Middle frontal gyrus (tissue), 1 donor: ENCODE measurements at regions not wholly inside any gene's neighbourhood (a gene's known extent, or its start where the extent isn't known, plus 50 kb on each side); places are given as distances from the start of the nearest gene placed in this dataset.

Experiments used
- DNase-seq: peaks from one replicate; pipeline ENCODE4 v3.0.0-alpha.2; 2015; ENCODE audit warnings: low spot score; ENCODE audit errors: extremely low spot score

DNA sequence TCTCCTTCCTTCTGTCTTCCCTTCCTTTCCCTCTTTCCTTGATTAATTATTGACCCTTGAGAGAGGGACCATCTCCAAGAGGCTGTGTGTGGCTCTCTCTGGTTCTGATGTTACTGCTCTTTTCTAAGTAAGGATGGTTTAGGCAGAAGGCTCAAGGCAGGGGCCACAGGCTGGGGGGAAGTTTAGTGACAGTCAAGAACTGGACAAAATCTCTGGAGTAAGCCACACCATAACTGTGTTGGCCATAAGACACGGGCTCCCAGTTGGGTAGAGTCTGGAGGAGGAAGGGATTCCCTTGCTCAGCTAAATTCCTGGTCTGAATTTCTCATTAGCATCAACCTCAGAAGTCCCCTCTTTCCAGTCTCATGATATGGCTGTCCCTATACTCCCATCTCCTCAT lies 74.7 kb downstream of the BUD13 start:
- no peak for DNase-seq

DNA sequence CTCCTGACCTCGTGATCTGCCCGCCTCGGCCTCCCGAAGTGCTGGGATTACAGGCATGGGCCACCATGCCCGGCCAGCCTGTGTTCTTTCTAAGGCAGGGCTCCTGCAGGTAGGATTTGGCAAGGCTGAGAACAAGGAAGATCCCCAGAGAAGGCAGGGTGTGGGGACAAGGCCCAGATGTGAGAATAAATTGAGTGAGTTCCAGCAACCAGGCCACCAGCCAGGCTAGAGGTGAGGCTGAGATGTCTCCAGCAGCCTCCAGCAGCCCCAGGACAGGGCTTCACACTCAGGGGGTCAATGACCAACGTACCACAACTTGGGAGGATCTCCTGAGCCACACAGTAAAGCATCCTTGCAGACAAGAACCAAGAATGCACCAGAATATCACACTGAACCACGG lies 75.1 kb downstream of the BUD13 start:
- DNase-seq: no peak

DNA sequence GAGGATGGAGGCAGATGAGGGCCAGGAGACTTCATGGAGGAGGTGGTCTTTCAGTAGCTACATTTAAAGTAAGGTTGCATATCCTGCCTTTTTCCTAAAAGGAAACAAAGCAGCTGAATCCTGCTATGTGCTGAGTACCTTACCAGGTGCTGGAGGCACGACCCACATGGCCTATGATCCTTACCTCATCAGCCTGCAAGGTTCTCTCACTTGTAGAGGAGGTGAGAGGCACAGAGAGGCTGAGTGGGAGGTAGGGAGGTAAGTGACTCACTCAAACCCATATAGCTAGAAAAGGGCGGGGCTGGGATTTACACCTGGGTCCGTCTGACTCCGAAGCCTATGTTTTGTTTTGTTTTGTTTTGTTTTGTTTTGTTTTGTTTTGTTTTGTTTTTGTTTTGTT lies 75.8 kb downstream of the BUD13 start:
- DNase-seq: no peak

DNA sequence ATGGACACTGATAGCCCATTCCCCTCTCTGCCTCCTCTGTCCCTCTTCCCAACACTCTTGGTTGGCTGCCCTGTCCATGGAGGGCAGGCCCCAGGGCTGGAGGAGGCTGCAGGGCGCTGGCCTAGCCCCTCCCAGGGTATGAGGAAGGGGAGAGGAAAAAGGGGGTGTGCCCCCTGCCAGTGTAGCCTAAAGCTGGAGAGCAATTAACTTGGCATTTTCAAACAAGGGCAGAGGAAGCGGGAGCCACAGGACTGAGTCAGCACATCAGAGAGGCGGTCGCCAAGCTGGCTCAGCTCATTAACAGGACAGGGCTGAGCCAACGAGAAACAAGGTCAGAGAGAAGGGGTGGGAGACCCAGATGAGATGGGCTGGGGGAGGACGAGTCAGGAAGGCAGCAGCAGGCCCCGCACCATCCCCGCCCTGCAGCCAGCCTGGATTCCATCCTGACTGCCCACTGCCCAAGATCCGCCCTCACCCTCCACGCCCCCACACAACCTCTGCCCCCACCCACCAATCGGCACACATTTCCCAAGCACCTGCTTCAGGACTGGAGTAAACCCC lies 76.3 kb downstream of the BUD13 start:
- no peak for DNase-seq

DNA sequence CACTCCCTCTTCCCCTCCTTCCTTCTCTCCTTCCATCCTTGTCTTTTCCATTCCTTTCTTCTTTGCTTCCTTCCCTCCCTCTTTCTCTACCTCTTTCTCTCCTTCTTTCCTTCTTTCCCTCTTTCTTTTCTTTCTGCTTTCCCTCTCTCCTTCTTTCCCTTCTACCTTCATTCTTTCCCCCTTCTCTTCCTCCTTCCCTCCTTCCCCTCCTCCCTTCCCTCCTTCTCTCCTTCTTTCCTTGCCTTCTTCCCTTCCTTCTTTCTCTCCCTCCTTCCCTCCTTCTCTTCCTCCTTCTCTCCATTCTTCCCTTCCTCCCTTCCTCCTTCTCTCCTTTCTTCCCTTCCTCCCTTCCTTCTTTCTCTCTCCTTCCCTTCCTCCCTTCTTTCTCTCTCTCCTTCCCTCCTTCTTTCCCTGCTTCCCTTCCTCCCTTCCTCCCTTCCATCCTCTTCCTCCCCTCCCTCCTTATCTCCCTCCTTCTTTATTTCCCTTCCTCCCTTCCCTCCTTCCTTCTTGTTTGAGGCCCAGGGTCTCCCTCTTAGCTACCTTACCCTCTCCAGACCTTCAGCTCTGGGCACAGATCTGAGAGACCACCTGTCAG lies 77.0 kb downstream of the BUD13 start:
- no peak for DNase-seq

DNA sequence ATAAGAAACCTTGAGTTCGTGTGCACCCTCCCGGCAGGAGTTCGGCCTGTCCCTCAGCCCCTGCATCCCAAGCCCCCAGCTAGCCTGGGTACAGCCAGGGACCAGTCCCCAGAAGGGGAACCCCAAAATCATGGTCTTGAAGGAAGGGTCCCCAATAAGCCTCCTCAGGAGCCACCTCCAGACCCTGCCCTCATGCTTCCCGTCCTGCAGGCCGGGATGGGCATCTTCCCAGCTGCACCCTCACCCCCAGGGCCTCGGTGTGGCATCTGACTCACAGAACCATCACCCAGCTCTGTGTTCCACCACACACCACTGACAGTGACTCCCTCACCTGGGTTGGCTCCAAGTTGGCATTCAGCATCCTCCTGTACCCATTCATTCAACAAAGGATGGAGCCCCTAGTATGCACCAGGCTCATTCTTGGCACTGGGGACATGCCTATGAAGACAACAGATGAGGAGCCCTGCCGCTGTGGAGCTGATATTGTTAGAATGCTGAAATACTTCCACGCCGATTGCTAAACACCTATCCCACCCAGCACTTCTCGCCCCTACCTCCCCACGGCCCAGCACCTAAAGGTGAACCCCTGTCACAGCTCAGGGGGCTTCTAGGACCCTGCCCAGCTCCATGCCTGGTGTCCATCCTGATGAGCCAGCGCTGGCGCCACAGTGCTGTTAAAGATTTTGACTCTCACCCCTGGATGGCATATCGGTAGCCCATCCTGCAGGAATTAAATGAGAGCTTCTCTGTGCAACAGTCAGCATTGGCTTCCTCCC lies 77.8 kb downstream of the BUD13 start:
- DNase-seq: no peak

DNA sequence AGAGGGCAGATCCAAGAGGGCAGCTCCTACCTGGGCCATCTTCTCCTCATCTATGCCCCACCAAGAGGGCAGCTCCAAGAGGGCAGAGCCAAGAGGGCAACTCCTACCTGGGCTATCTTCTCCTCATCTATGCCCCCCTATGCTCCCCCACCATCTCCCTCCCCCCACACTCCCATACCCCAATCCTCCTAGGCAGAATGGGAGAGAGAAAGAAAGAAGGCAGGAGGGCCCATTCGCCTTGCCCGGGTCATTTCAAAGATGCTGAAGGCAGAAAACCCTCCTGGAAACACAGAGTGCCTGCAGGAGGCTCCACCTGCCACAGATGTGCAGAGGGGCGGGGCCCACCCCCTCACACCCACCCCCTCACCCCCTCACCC lies 78.5 kb downstream of the BUD13 start:
- DNase-seq: no peak

DNA sequence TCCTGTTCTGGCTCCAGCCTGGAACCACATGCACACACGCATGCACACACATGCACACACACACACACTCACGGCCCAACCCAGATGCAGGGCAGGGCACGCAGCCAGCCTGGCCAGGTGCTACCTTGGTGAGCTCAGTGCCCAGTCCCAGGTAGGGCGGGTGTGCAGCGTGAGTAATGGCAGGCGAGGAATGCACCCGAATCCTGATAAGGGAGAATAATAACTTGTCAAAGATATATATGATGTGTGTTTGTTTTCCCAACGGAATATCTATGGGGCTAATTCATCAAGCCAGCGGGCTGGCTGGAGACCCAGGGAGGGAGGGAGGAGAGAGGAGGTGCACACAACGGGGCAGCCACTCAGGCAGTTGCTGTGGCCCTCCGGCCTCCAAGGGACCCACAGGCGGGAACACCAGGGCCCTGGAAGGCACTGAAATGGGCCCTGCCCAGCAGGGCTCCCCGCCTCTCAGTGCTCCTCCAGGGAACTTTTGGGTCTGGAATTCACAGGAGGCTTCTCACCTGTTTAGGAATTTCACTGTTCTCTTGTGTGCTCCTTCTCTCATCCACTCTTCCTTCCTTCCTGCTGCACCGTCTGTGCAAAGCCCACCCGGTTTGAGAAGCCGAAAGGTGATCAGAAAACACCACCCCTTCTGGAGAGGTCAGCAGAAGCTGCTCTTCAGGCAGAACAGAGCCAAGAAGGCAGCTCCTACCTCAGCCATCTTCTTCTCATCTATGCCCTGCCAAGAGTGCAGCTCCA lies 79.0 kb downstream of the BUD13 start:
- DNase-seq: no peak

DNA sequence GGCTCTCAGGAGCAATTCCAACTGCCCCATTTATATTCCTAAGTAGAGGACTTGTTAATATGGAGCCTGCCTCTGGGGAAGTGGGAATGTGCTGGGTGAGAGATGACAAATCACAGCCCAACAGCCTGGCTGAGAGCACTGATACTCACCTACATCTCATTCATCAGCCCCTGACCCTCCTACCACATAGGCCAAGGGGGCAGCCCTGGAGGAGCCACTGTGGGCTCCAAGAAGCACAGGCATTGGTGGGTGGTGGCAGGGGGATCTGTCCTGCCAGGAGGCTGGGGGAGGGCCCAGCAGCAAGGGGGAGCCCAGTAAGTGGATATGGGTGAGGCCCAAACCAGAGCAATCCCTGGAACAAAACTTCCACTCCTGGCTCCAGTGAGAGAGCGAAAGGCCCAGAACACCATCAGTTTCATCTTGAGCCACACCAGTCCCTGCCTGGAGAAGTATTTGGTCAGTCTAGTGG lies 79.7 kb downstream of the BUD13 start:
- DNase-seq: no peak

DNA sequence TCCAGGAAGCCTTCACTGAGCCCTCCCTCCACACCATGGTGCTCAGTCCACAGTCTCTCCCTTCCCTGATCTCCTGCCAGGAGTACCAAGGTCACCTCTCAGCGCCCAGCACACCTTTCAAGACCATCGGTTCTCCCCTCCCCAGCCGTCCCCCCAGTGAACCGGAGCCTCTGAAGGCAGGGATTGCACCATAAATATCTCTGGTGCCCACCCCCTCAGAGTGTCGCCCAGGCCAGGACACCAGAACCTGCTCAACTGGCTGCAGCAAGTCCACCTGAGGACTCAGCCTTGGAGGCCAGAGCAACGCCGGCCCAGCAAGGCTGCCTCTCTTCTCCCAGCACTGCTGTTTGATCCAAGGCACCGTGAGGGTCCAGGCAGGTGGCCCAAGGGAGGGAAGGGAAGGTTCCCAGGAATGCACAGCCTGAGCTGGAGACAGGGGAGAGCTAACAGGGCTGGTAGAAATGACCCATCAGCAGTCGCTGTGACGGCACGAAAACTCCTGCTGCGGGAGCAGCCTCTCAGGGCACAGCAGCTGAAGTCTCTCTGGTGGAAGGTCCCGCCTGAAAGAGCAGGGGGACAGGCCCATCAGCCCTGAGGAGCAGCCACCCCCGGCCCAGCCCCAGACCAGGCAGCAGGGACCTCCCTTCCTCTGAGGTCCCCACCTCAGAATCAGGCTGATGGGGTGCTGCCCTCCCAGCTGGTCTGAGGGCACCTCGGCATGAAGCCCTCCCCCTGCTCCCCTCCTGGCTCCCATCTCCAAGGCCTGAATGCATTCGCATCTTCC lies 80.3 kb downstream of the BUD13 start:
- DNase-seq: no peak

DNA sequence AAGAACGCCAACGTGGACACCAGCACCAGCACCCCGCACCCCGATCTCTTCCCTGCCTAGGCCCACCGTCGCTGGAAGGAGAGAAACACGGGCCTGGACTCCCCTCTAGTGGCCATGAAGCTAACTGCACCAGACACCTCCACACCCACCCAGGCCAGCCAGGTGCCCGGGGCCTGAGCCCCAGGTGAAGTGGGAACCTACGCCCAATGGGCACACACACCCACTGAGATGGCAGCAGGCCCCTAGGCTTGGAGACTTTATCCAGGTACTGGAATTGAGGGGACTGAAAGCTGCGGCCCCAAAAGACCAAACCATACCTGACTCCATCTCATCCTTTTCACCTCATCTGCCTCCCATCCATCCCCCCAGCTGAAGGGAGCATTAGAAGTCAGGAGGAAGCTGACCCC lies 81.0 kb downstream of the BUD13 start:
- DNase-seq: no peak

DNA sequence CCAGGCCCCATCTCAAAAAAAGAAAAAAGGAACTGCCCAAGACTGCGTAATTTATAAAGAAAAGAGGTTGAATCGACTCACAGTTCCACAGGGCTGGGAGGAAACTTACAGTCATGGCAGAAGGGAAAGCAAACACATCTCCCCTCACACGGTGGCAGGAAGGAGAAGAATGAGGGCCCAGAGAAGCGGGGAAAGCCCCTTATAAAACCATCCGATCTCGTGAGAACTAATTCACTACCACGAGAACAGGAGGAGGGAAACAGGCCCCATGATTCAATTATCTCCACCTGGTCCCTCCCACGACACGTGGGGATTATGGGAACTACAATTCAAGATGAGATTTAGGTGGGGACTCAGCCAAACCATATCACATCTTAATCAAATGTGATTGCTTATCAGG lies 82.2 kb downstream of the BUD13 start:
- no peak for DNase-seq

DNA sequence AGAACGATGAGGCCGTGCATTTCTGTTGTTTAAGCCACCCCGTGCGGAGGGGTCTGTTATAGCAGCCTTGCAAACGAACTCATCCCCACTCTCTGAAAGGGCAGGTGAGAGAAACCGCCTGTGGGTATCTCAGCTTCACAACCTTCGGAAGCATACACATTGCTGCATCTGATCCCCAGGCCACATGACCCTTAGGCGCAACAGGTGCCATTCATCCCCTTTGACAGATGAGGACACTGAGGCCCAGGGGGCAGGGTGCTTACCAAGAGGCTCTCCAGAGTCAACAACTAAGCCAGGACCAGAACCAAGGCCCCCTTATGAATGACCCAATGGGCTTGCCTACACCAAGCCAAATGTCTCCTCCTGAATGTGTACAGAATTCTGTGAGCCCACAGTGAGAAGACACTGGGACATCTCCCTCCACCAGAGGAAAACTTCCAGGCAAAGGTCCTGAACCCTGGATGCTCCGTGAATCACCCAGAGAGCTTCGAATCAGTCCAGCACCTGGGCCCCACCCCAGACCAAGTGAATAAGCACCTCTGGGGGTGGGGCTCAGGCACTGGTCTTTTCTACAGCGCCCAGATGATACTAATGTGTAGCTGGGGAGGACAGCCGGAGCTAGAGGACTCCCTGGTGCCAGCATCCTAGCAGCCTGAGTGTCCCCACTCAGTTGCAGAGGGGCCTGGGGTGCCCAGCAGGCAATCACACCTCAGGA lies 83.2 kb downstream of the BUD13 start:
- DNase-seq: no peak

DNA sequence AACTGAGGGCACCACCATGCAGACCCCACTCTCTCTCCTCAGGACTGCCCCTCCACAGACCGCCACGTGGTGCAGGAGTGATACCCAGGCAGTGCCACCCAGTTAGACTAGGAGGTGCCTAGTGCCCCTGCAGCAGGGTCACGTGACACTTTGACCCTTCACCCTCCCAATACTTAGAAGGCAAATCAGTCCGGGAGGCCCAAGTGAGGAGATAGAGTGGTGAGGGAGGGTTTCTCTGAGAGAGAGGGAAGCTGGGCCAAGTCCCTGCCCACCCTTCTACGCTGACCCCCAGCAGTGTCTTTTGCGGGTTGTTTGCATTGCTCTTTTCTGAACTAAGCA lies 84.6 kb downstream of the BUD13 start:
- DNase-seq: no peak

DNA sequence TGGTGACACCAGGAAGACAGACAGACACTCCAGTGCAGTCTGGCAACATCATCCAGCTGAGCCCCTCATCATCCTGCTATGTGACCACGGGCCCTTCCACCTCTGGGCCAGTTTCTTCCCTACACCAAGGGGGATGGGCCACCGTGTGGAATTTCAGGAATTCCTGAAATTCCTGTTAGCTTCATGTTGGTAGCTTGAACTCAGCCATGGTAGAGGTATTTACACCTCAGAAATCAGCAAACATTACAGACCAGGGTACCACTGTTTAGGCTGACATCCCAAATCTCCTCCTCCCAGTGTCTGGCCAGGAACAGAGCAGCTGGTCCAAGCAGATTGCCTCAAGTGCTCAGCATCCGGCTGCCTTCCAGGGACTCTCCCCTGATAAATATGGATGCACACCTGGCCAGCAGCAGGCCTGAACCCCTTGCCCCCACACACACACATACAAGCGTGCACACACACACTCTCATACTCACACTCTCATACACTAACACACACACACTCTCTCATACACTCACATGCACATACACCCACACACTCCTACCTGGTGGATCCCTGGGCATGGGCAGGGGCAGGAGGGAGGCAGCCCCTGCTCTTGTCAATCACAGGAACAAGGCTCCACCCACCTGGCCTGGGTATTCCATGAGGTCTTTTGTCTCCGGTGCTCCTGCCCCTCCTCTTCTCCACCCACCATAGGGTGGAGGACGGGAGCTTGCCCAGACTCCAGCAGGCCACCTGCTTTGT lies 85.2 kb downstream of the BUD13 start:
- DNase-seq: no peak

DNA sequence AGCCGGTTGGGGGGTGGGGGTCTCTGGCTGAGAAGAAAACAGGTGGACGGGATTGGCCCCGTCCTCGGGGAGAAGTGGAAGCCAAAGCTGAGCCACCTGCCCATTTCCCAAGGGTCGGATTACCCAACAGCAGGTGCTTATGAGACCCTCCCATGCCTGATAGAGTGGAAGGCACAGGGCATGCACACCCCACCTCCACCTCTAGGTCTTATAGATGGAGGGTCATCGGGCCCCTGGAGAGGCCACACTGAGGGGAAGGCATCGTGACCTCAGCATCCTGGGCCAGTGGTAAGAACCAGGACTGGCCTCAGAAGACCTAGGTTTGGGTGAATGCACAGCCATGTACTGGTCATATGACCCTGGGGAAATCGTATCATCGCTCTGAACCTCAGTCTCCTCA lies 85.9 kb downstream of the BUD13 start:
- DNase-seq: no peak

DNA sequence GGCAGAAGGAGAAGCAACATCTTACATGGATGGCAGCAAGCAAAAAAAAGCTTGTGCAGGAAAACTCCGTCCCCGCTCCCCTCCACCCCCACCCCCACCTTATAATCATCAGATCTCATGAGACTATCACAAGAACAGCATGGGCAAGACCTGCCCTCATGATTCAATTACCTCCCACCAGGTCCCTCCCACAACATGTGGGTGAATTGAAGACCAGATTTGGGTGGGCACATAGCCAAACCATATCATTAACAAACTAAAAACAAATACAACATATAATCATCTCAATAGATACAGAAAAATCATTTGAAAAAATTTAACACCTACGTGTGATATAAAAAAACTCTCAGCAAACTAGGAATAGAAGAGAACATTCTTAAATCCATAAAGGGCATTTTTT lies 88.8 kb downstream of the BUD13 start:
- DNase-seq: no peak

DNA sequence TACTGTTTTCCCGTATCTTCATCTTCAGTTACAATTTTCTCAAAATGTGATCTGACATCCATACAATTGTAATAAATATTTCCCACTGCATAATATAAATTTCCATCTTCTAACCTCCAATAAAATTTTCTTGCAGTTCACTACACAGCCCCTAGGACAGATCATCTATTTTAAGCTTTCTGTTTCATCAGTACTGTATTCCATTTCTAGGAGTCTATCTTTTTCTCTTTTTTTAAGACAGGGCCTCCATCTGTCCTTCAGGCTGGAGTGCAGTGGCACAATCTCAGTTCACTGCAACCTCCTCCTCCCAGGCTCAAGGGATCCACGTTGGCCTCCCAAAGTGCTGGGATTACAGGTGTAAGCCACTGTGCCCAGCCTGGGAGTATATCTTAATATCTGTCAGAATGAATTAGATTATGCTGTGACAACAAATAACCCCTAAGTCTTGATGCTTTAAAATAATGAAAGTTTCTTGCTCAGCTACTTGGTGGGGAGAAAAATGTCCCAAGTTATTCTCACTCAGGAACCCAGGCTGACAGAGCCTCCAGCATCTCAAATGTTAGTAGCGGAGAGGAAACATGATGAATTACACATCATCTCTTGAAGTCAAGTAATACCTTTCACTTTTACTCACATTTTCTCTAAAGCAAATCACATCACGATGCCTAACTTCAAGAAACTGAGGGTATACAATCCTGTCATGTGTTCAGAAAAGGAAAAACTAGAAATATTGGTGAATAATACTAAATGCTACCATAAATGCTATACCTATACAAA lies 92.2 kb downstream of the BUD13 start:
- no peak for DNase-seq

DNA sequence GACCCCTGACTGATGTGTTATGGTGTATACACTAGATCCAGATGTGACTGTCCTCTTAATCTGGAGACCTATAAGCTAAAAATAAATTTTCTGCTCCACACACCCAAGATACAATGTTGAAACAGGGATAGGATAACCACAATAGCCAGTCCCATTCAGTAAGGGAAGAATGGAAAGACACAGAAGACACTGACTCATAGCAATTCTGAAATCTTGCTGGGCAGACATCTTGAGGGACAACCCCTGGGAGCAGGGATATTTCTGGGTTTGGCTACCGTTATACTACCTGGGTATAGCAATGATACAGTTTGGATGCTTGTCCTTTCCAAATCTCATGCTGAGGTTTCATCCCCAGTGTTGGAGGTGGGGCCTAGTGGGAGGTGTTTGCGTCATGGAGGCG lies 93.9 kb downstream of the BUD13 start:
- no peak for DNase-seq
